ENCODE measurements at regions not wholly inside any gene's neighbourhood (a gene's known extent, or its start where the extent isn't known, plus 50 kb on each side); places are given as distances from the start of the nearest gene placed in this dataset.

DNA sequence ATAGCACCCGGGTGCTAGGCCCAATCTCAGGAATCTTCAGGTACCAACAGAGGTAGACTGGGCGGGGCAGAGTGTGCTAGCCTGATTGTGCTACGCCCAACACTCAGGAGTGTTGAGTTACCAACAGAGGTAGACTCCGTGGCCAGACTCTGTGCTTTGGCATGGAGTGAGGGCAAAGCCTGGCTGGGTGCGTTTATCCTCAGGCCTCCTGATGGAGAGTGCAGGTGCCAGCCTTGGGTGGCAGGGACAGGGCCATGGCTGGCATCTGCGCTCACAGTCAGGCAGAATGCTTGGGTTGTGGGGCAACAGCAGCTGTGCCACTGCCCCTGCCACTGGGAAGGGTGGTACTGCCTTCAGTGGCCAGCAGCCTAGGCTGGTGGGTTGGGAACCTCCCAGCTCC is 111.6 kb downstream of the NEUROD6 start:
- no peak overlapping the region for H3K4me3 ChIP-seq (ENCODE audit: low read length)
- TF ChIP-seq CTCF (conservative IDR thresholded peaks at IDR 0.05; ENCODE audit: low read depth, low read length), result no peak
- DNase-seq (ENCODE audit: low read depth), result no peak

- no peak for TF ChIP-seq CTCF (conservative IDR thresholded peaks at IDR 0.05; ENCODE audit: low read depth, low read length)
- no peak for DNase-seq (ENCODE audit: low read depth)
- no peak overlapping the region for H3K4me3 ChIP-seq (ENCODE audit: low read length)
Observed at GRCh38 chr7:31214751-31215150, 125.8 kb downstream of the NEUROD6 start.

DNA sequence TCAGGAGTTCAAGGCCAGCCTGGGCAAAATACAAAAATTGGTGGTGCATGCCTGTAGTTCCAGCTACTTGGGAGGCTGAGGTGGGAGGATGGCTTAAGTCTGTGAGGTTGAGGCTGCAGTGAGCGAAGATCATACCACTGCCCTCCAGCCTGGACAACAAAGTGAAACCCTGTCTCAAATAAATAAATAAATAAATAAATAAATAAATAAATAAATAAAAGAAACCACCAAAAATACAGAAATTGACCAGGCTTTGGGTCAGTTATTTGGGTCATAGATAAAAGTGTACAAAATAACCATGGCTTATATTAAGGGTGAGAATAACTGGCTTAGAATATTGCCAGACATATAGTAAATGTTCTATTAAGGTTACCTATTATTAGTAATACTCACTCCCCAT is 129.2 kb downstream of the NEUROD6 start:
- TF ChIP-seq CTCF (conservative IDR thresholded peaks at IDR 0.05; ENCODE audit: low read depth, low read length), result no peak

DNA sequence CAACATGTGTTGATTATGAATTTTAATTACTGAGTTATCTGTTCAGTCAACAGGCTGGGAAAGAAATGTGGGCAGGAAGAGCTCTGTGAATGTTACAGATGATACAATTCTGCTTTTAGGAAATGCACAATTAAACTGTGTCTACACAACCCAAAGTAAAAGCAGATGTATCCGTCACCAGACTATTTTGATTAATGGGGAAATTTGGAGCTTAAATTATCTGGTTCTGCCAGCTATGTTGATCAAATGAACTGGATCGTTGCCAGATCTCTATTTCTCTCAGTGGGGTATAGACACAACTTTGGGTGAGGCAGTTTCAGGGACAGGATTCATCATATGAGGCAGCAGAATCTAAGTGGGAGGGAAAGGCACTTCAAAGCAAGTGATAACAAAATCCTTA is 136.5 kb downstream of the NEUROD6 start:
- DNase-seq (ENCODE audit: low read depth), result no peak
- no peak for TF ChIP-seq CTCF (conservative IDR thresholded peaks at IDR 0.05; ENCODE audit: low read depth, low read length)
- H3K4me3 ChIP-seq (ENCODE audit: low read length), result no peak overlapping the region

More for the DNA sequence above, 129.2 kb downstream of the NEUROD6 start:
- no peak for DNase-seq (ENCODE audit: low read depth)
- no peak overlapping the region for H3K4me3 ChIP-seq (ENCODE audit: low read length)

GRCh38 chr7:31203551-31203950 is 137.0 kb downstream of the NEUROD6 start:
- no peak for TF ChIP-seq CTCF (conservative IDR thresholded peaks at IDR 0.05; ENCODE audit: low read depth, low read length)
- H3K4me3 ChIP-seq (ENCODE audit: low read length), result no peak overlapping the region
- no peak for DNase-seq (ENCODE audit: low read depth)

GRCh38 chr7:31202801-31203200 is 137.7 kb downstream of the NEUROD6 start:
- no peak for DNase-seq (ENCODE audit: low read depth)
- no peak for TF ChIP-seq CTCF (conservative IDR thresholded peaks at IDR 0.05; ENCODE audit: low read depth, low read length)
- no peak overlapping the region for H3K4me3 ChIP-seq (ENCODE audit: low read length)

DNA sequence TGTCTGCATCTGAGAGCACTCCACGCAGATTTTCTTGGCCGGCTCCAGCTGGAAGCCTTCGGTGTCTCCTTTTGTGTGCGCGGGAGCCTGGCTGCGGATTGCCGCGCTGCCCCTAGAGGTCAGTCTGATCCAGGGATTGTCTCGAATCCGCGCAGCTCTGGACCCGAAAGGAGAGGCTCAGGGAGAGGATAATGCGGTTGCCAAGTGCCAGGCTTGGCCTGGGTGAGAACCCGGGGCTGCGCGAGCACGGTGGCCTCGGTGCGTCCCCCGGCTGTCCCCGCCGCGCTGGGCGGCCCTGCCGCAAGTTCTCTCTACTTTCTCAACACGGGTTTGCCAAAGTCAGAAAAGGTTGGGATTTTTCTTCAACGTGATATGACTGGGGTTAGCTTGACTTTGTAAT is 140.9 kb downstream of the ADCYAP1R1 start:
- no peak overlapping the region for H3K4me3 ChIP-seq (ENCODE audit: low read length)
- DNase-seq (ENCODE audit: low read depth), result peak; percentile 8
- peak; percentile 89 for TF ChIP-seq CTCF (conservative IDR thresholded peaks at IDR 0.05; ENCODE audit: low read depth, low read length)

Measured in retinal pigment epithelial cell (primary cell).